GM12878 (cell line): ENCODE measurements at regions not wholly inside any gene's neighbourhood (a gene's known extent, or its start where the extent isn't known, plus 50 kb on each side); places are given as distances from the start of the nearest gene placed in this dataset.

ENCODE experiments used
- ATAC-seq: fragments of 200-7000 bp; cut with Tn5 transposase; 3 replicates; pipeline ENCODE4 v1.9.1; 2020; ENCODE audit warnings: mild to moderate bottlenecking, moderate library complexity
- BruUV-seq: library from RNA; stranded (reverse); fragments of 400-500 nt; replicated peaks from 2 replicates; lab custom pipeline; 2021; lab: Mats Ljungman, UMichigan
- CTCF ChIA-PET: fragments of 300-600 bp; sonication (Branson Sonifier 250); formaldehyde crosslinking; extraction: SDS; loops from one replicate; lab custom pipeline; 2021; ENCODE audit warnings: inconsistent platforms; lab: Yijun Ruan, JAX
- POLR2A ChIA-PET: fragments of 350-600 bp; formaldehyde crosslinking; extraction: SDS; loops from one replicate; lab custom pipeline; 2021; ENCODE audit warnings: inconsistent platforms; lab: Charles Lee
- RAD21 ChIA-PET: fragments of 300-600 bp; sonication (Branson Sonifier 250); formaldehyde crosslinking; loops from one replicate; lab custom pipeline; 2023; ENCODE audit warnings: antibody characterized with exemption; ENCODE audit not compliant: unreplicated experiment; lab: Charles Lee
- SMC1A ChIA-PET: fragments of 300-600 bp; sonication (Branson Sonifier 250); formaldehyde crosslinking; loops from one replicate; lab custom pipeline; 2023; ENCODE audit not compliant: unreplicated experiment, uncharacterized antibody; lab: Charles Lee
- DNase-seq: peaks from one replicate; pipeline ENCODE4 v3.0.0-alpha.2; 2011; ENCODE audit warnings: low read depth, low spot score
- FAIRE-seq: peaks from 3 replicates; lab custom pipeline; 2011; peaks lifted over from hg19 to GRCh38; lab: Jason Lieb, UNC
- H2AFZ ChIP-seq: 2 replicates; pipeline ENCODE4 v1.6.0; 2011; ENCODE audit warnings: low read depth, low read length, control low read depth; ENCODE audit not compliant: control insufficient read depth
- H3K27ac ChIP-seq: 2 replicates; pipeline ENCODE4 v1.5.1; 2011; ENCODE audit warnings: control low read depth; ENCODE audit not compliant: control insufficient read depth, insufficient read depth
- H3K27me3 ChIP-seq, 2 experiments: replicated peaks in 1 of 2; 2 replicates each; pipeline versions ENCODE4 v1.6.0 to v1.6.1; 2011; ENCODE audit warnings: low read length in 1 of 2; ENCODE audit not compliant: control insufficient read depth in 2 of 2, insufficient read depth in 2 of 2
- H3K36me3 ChIP-seq, 2 experiments: 2 replicates each; pipeline ENCODE4 v1.5.1; 2011; ENCODE audit warnings: low read length in 1 of 2; ENCODE audit not compliant: control insufficient read depth in 2 of 2, insufficient read depth in 2 of 2
- H3K4me1 ChIP-seq: 2 replicates; pipeline ENCODE4 v1.6.1; 2011; ENCODE audit warnings: mild to moderate bottlenecking, low read length, moderate library complexity, mixed read lengths; ENCODE audit not compliant: control insufficient read depth, insufficient read depth
- H3K4me2 ChIP-seq: 2 replicates; pipeline ENCODE4 v1.6.0; 2011; ENCODE audit warnings: control low read depth; ENCODE audit not compliant: control insufficient read depth, insufficient read depth
- H3K4me3 ChIP-seq: fragments of 200-600 bp; sonication (generic); 2 replicates; pipeline ENCODE4 v1.5.1; 2016
- H3K79me2 ChIP-seq: 2 replicates; pipeline ENCODE4 v1.6.0; 2011; ENCODE audit warnings: low read length; ENCODE audit not compliant: control insufficient read depth, insufficient read depth
- H3K9ac ChIP-seq: 2 replicates; pipeline ENCODE4 v1.8.0; 2011; ENCODE audit warnings: low read length, control low read depth, mixed read lengths; ENCODE audit not compliant: control insufficient read depth, insufficient read depth
- H3K9me3 ChIP-seq: replicated peaks from 3 replicates; pipeline ENCODE4 v1.5.1; 2011; ENCODE audit warnings: mild to moderate bottlenecking, low read length; ENCODE audit not compliant: control insufficient read depth, insufficient read depth
- H4K20me1 ChIP-seq: 2 replicates; pipeline ENCODE4 v1.6.0; 2011; ENCODE audit not compliant: control insufficient read depth, insufficient read depth
- CREM ChIP-seq: IDR thresholded peaks from 2 replicates; pipeline ENCODE4 v1.6.1; 2014; ENCODE audit warnings: antibody characterized with exemption, low read depth
- E2F8 ChIP-seq: fragments of 450-650 bp; IDR thresholded peaks from 2 replicates; pipeline ENCODE4 v1.6.1; 2018; ENCODE audit warnings: mild to moderate bottlenecking, low read depth, moderate library complexity; ENCODE audit not compliant: partially characterized antibody
- E4F1 ChIP-seq: fragments of 450-650 bp; IDR thresholded peaks from 2 replicates; pipeline ENCODE4 v1.6.1; 2018; ENCODE audit warnings: borderline replicate concordance, mild to moderate bottlenecking; ENCODE audit not compliant: partially characterized antibody
- HDAC2 ChIP-seq: fragments of 200-600 bp; sonication (generic); IDR thresholded peaks from 2 replicates; pipeline ENCODE4 v1.6.1; 2017
- IRF4 ChIP-seq: IDR thresholded peaks from 2 replicates; pipeline ENCODE4 v1.6.1; 2011; ENCODE audit warnings: low read depth, low read length
- MLLT1 ChIP-seq: fragments of 450-650 bp; IDR thresholded peaks from 2 replicates; pipeline ENCODE4 v1.6.1; 2016; ENCODE audit warnings: mild to moderate bottlenecking
- PAX5 ChIP-seq: IDR thresholded peaks from 2 replicates; pipeline ENCODE4 v1.6.1; 2011; ENCODE audit warnings: low read depth, low read length, borderline replicate concordance
- PAX8 ChIP-seq: fragments of 450-650 bp; IDR thresholded peaks from 2 replicates; pipeline ENCODE4 v1.6.1; 2017; ENCODE audit warnings: mild to moderate bottlenecking, moderate library complexity
- POLR2A ChIP-seq: IDR thresholded peaks from 2 replicates; pipeline ENCODE4 v1.6.1; 2011; ENCODE audit warnings: low read depth, mild to moderate bottlenecking, low read length
- SMAD5 ChIP-seq: IDR thresholded peaks from 2 replicates; pipeline ENCODE4 v1.6.1; 2016; ENCODE audit warnings: antibody characterized with exemption, low read depth
- SMARCA5 ChIP-seq: fragments of 450-650 bp; IDR thresholded peaks from 2 replicates; pipeline ENCODE4 v1.6.1; 2017; ENCODE audit warnings: mild to moderate bottlenecking
- SPI1 ChIP-seq: IDR thresholded peaks from 2 replicates; pipeline ENCODE4 v1.6.1; 2011; ENCODE audit warnings: low read depth, mild to moderate bottlenecking, low read length, moderate library complexity, borderline replicate concordance; ENCODE audit not compliant: insufficient read depth
- TAF1 ChIP-seq: IDR thresholded peaks from 2 replicates; pipeline ENCODE4 v1.6.1; 2011; ENCODE audit warnings: mild to moderate bottlenecking, low read depth, low read length, borderline replicate concordance
- TARDBP ChIP-seq: IDR thresholded peaks from 2 replicates; pipeline ENCODE4 v1.6.1; 2016; ENCODE audit warnings: borderline replicate concordance
- TBL1XR1 ChIP-seq: IDR thresholded peaks from 2 replicates; pipeline ENCODE4 v1.6.1; 2012; ENCODE audit warnings: low read depth, low read length, improper control_type of control experiment
- YBX1 ChIP-seq: fragments of 450-650 bp; IDR thresholded peaks from 2 replicates; pipeline ENCODE4 v1.6.1; 2016; ENCODE audit warnings: antibody characterized with exemption
- ZBTB33 ChIP-seq: fragments of 450-650 bp; IDR thresholded peaks from 2 replicates; pipeline ENCODE4 v1.6.1; 2017; ENCODE audit warnings: mild to moderate bottlenecking
- WGBS: methylation state at CpG from one replicate; pipeline ENCODE4 v1.1.6; 2016; ENCODE audit warnings: low lambda C conversion rate; ENCODE audit not compliant: insufficient replicate concordance, insufficient coverage; ENCODE audit errors: missing lambda C conversion rate; 5-methylcytosine and 5-hydroxymethylcytosine counted together
- in situ Hi-C: fragments of 300-500 bp; cut with MboI; formaldehyde crosslinking; loops from 9 replicates; pipeline ENCODE4 v1.14.3; 2018; ENCODE audit warnings: mixed read lengths
- intact Hi-C: fragments of 100-400 bp; cut with micrococcal nuclease; formaldehyde crosslinking; loops from one replicate; pipeline ENCODE4 v1.14.2; 2022; ENCODE audit not compliant: unreplicated experiment

GRCh38 chr6:23566418-23566817 is 559.6 kb upstream of the NRSN1 start (continued):
- TF ChIP-seq SPI1 (no peak), SMAD5 (no peak), CREM (no peak)

GRCh38 chr6:23568292-23568691 is 557.7 kb upstream of the NRSN1 start:
- no peaks in the 10 kb centered on the region for H4K20me1 ChIP-seq
- H3K4me1 ChIP-seq = no peaks in the 10 kb centered on the region
- RAD21 ChIA-PET = no interaction called here
- in situ Hi-C loops = no loop called here
- no peak overlapping the region for H2AFZ ChIP-seq
- no peak for ATAC-seq
- no peak overlapping the region for H3K4me2 ChIP-seq
- no peak overlapping the region for H3K4me3 ChIP-seq
- SMC1A ChIA-PET = no interaction called here
- DNase-seq = no peak
- CTCF ChIA-PET = no interaction called here
- no peaks in the 10 kb centered on the region for H3K36me3 ChIP-seq
- intact Hi-C loops = no loop called here
- POLR2A ChIA-PET = no interaction called here
- no peak for FAIRE-seq
- H3K27ac ChIP-seq = no peak overlapping the region
- no peaks in the 10 kb centered on the region; a peak in 1 of 4 replicates for H3K27me3 ChIP-seq
- 30% methylated on average over 1 of the region's 1 CpG for WGBS
- H3K9me3 ChIP-seq = no peaks in the 10 kb centered on the region
- H3K79me2 ChIP-seq = no peaks in the 10 kb centered on the region
- no TSS peak for BruUV-seq
- H3K9ac ChIP-seq = no peak overlapping the region
- TF ChIP-seq PAX8 = no peak
- TF ChIP-seq YBX1 = no peak
- no peak for TF ChIP-seq SMARCA5
- no peak for TF ChIP-seq TBL1XR1
- TF ChIP-seq E4F1 = no peak
- no peak for TF ChIP-seq IRF4
- no peak for TF ChIP-seq ZBTB33
- TF ChIP-seq E2F8 = no peak
- no peak for TF ChIP-seq TAF1
- TF ChIP-seq MLLT1 = no peak
- no peak for TF ChIP-seq PAX5
- no peak for TF ChIP-seq HDAC2
- TF ChIP-seq POLR2A = no peak
- no peak for TF ChIP-seq TARDBP
